Hepatocyte (in vitro differentiated cells): ENCODE measurements at regions not wholly inside any gene's neighbourhood (a gene's known extent, or its start where the extent isn't known, plus 50 kb on each side); places are given as distances from the start of the nearest gene placed in this dataset.

Source experiments
- EZH2 ChIP-seq: fragments of 200-600 bp; sonication (generic); IDR thresholded peaks from 2 replicates; pipeline ENCODE4 v1.6.1; 2016; ENCODE audit warnings: antibody characterized with exemption, mild to moderate bottlenecking, borderline replicate concordance
- TF ChIP-seq, protein P1 (sequence below): fragments of 200-600 bp; sonication (generic); IDR thresholded peaks from 2 replicates; pipeline ENCODE4 v1.5.1; 2016; ENCODE audit warnings: antibody characterized with exemption, mild to moderate bottlenecking; ENCODE audit not compliant: poor library complexity

DNA sequence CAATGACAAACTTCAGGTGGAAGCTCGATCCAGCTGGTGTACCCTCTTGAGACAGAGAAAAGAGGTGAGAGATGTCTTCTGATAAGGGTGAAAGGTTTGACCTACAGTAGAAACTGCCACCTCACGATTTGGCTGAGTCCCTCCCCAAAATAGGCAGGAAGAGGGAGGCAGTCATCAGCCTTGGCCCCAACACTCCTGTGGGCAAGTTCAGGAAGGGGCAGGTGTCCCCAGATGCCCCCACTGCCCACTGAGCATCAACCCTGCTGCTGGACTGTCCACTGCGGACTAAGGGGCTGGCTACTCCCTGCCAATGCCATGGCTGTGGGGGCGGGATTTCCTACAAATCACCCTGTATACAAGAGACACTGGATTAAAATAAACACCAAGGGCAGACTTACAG, 441.4 kb downstream of the BUD13 start:
- TF ChIP-seq, protein P1, sequence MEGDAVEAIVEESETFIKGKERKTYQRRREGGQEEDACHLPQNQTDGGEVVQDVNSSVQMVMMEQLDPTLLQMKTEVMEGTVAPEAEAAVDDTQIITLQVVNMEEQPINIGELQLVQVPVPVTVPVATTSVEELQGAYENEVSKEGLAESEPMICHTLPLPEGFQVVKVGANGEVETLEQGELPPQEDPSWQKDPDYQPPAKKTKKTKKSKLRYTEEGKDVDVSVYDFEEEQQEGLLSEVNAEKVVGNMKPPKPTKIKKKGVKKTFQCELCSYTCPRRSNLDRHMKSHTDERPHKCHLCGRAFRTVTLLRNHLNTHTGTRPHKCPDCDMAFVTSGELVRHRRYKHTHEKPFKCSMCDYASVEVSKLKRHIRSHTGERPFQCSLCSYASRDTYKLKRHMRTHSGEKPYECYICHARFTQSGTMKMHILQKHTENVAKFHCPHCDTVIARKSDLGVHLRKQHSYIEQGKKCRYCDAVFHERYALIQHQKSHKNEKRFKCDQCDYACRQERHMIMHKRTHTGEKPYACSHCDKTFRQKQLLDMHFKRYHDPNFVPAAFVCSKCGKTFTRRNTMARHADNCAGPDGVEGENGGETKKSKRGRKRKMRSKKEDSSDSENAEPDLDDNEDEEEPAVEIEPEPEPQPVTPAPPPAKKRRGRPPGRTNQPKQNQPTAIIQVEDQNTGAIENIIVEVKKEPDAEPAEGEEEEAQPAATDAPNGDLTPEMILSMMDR, result no peak
- no peak for TF ChIP-seq EZH2
